ENCODE measurements at regions not wholly inside any gene's neighbourhood (a gene's known extent, or its start where the extent isn't known, plus 50 kb on each side); places are given as distances from the start of the nearest gene placed in this dataset.

DNA sequence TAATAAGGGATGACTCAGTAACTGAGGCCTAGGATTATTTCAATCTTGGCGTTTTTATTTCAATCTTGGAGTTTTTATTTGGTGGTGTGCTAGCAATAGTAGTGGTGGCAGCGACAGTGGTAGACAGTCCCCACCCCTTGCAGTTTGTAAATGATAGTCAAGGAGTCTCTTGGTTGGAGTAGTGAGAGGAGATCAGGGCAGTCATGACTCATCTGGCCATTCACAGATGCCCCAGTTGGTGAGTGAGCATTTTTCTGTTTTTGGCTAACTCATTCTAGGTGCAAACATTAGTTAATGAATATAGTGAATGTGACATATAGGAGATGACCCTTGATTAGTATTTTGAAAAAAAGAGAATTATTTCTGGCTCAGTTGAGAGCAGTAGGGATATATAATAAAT, 93.5 kb upstream of the ADAD1 start:
- TF ChIP-seq, protein P1, sequence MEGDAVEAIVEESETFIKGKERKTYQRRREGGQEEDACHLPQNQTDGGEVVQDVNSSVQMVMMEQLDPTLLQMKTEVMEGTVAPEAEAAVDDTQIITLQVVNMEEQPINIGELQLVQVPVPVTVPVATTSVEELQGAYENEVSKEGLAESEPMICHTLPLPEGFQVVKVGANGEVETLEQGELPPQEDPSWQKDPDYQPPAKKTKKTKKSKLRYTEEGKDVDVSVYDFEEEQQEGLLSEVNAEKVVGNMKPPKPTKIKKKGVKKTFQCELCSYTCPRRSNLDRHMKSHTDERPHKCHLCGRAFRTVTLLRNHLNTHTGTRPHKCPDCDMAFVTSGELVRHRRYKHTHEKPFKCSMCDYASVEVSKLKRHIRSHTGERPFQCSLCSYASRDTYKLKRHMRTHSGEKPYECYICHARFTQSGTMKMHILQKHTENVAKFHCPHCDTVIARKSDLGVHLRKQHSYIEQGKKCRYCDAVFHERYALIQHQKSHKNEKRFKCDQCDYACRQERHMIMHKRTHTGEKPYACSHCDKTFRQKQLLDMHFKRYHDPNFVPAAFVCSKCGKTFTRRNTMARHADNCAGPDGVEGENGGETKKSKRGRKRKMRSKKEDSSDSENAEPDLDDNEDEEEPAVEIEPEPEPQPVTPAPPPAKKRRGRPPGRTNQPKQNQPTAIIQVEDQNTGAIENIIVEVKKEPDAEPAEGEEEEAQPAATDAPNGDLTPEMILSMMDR (IDR thresholded peaks at IDR 0.05; ENCODE audit: poor library complexity, severe bottlenecking), result no peak
- no peak for TF ChIP-seq EZH2 (IDR thresholded peaks at IDR 0.05; ENCODE audit: borderline replicate concordance, insufficient read depth, low read length, poor library complexity, severe bottlenecking)
- TF ChIP-seq EP300 (conservative IDR thresholded peaks at IDR 0.05; ENCODE audit: poor library complexity, severe bottlenecking), result no peak
- TF ChIP-seq SMC3 (conservative IDR thresholded peaks at IDR 0.05; ENCODE audit: poor library complexity), result no peak
- no peak for TF ChIP-seq RAD21 (conservative IDR thresholded peaks at IDR 0.05)
- TF ChIP-seq POLR2AphosphoS5 (IDR thresholded peaks at IDR 0.05), result no peak
- TF ChIP-seq, protein P2, sequence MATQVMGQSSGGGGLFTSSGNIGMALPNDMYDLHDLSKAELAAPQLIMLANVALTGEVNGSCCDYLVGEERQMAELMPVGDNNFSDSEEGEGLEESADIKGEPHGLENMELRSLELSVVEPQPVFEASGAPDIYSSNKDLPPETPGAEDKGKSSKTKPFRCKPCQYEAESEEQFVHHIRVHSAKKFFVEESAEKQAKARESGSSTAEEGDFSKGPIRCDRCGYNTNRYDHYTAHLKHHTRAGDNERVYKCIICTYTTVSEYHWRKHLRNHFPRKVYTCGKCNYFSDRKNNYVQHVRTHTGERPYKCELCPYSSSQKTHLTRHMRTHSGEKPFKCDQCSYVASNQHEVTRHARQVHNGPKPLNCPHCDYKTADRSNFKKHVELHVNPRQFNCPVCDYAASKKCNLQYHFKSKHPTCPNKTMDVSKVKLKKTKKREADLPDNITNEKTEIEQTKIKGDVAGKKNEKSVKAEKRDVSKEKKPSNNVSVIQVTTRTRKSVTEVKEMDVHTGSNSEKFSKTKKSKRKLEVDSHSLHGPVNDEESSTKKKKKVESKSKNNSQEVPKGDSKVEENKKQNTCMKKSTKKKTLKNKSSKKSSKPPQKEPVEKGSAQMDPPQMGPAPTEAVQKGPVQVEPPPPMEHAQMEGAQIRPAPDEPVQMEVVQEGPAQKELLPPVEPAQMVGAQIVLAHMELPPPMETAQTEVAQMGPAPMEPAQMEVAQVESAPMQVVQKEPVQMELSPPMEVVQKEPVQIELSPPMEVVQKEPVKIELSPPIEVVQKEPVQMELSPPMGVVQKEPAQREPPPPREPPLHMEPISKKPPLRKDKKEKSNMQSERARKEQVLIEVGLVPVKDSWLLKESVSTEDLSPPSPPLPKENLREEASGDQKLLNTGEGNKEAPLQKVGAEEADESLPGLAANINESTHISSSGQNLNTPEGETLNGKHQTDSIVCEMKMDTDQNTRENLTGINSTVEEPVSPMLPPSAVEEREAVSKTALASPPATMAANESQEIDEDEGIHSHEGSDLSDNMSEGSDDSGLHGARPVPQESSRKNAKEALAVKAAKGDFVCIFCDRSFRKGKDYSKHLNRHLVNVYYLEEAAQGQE (IDR thresholded peaks at IDR 0.05; ENCODE audit: borderline replicate concordance), result no peak

Data from neural cell (in vitro differentiated cells).